GM12878 (cell line): ENCODE measurements at regions not wholly inside any gene's neighbourhood (a gene's known extent, or its start where the extent isn't known, plus 50 kb on each side); places are given as distances from the start of the nearest gene placed in this dataset.

Experiments
- ATAC-seq: fragments of 200-7000 bp; cut with Tn5 transposase; 3 replicates; pipeline ENCODE4 v1.9.1; 2020; ENCODE audit warnings: mild to moderate bottlenecking, moderate library complexity
- BruUV-seq: library from RNA; stranded (reverse); fragments of 400-500 nt; replicated peaks from 2 replicates; lab custom pipeline; 2021; lab: Mats Ljungman, UMichigan
- CTCF ChIA-PET: fragments of 300-600 bp; sonication (Branson Sonifier 250); formaldehyde crosslinking; extraction: SDS; loops from one replicate; lab custom pipeline; 2021; ENCODE audit warnings: inconsistent platforms; lab: Yijun Ruan, JAX
- POLR2A ChIA-PET: fragments of 350-600 bp; formaldehyde crosslinking; extraction: SDS; loops from one replicate; lab custom pipeline; 2021; ENCODE audit warnings: inconsistent platforms; lab: Charles Lee
- RAD21 ChIA-PET: fragments of 300-600 bp; sonication (Branson Sonifier 250); formaldehyde crosslinking; loops from one replicate; lab custom pipeline; 2023; ENCODE audit warnings: antibody characterized with exemption; ENCODE audit not compliant: unreplicated experiment; lab: Charles Lee
- SMC1A ChIA-PET: fragments of 300-600 bp; sonication (Branson Sonifier 250); formaldehyde crosslinking; loops from one replicate; lab custom pipeline; 2023; ENCODE audit not compliant: unreplicated experiment, uncharacterized antibody; lab: Charles Lee
- DNase-seq: peaks from one replicate; pipeline ENCODE4 v3.0.0-alpha.2; 2011; ENCODE audit warnings: low read depth, low spot score
- FAIRE-seq: peaks from 3 replicates; lab custom pipeline; 2011; peaks lifted over from hg19 to GRCh38; lab: Jason Lieb, UNC
- H2AFZ ChIP-seq: 2 replicates; pipeline ENCODE4 v1.6.0; 2011; ENCODE audit warnings: low read depth, low read length, control low read depth; ENCODE audit not compliant: control insufficient read depth
- H3K27ac ChIP-seq: 2 replicates; pipeline ENCODE4 v1.5.1; 2011; ENCODE audit warnings: control low read depth; ENCODE audit not compliant: control insufficient read depth, insufficient read depth
- H3K27me3 ChIP-seq, 2 experiments: replicated peaks in 1 of 2; 2 replicates each; pipeline versions ENCODE4 v1.6.0 to v1.6.1; 2011; ENCODE audit warnings: low read length in 1 of 2; ENCODE audit not compliant: control insufficient read depth in 2 of 2, insufficient read depth in 2 of 2
- H3K36me3 ChIP-seq, 2 experiments: 2 replicates each; pipeline ENCODE4 v1.5.1; 2011; ENCODE audit warnings: low read length in 1 of 2; ENCODE audit not compliant: control insufficient read depth in 2 of 2, insufficient read depth in 2 of 2
- H3K4me1 ChIP-seq: 2 replicates; pipeline ENCODE4 v1.6.1; 2011; ENCODE audit warnings: mild to moderate bottlenecking, low read length, moderate library complexity, mixed read lengths; ENCODE audit not compliant: control insufficient read depth, insufficient read depth
- H3K4me2 ChIP-seq: 2 replicates; pipeline ENCODE4 v1.6.0; 2011; ENCODE audit warnings: control low read depth; ENCODE audit not compliant: control insufficient read depth, insufficient read depth
- H3K4me3 ChIP-seq: fragments of 200-600 bp; sonication (generic); 2 replicates; pipeline ENCODE4 v1.5.1; 2016
- H3K79me2 ChIP-seq: 2 replicates; pipeline ENCODE4 v1.6.0; 2011; ENCODE audit warnings: low read length; ENCODE audit not compliant: control insufficient read depth, insufficient read depth
- H3K9ac ChIP-seq: 2 replicates; pipeline ENCODE4 v1.8.0; 2011; ENCODE audit warnings: low read length, control low read depth, mixed read lengths; ENCODE audit not compliant: control insufficient read depth, insufficient read depth
- H3K9me3 ChIP-seq: replicated peaks from 3 replicates; pipeline ENCODE4 v1.5.1; 2011; ENCODE audit warnings: mild to moderate bottlenecking, low read length; ENCODE audit not compliant: control insufficient read depth, insufficient read depth
- H4K20me1 ChIP-seq: 2 replicates; pipeline ENCODE4 v1.6.0; 2011; ENCODE audit not compliant: control insufficient read depth, insufficient read depth
- EED ChIP-seq: sonication (generic); IDR thresholded peaks from 2 replicates; pipeline ENCODE4 v1.6.1; 2016; ENCODE audit warnings: antibody characterized with exemption, low read depth
- ESRRA ChIP-seq: IDR thresholded peaks from 2 replicates; pipeline ENCODE4 v1.6.1; 2012; ENCODE audit warnings: mild to moderate bottlenecking, low read length, improper control_type of control experiment
- IKZF1 ChIP-seq: fragments of 450-650 bp; conservative IDR thresholded peaks from 2 replicates; pipeline ENCODE4 v1.6.1; 2017; ENCODE audit warnings: antibody characterized with exemption, mild to moderate bottlenecking
- JUNB ChIP-seq: IDR thresholded peaks from 2 replicates; pipeline ENCODE4 v1.6.1; 2016; ENCODE audit warnings: antibody characterized with exemption, mild to moderate bottlenecking
- POLR2AphosphoS5 ChIP-seq: IDR thresholded peaks from 2 replicates; pipeline ENCODE4 v1.6.1; 2011; ENCODE audit warnings: mild to moderate bottlenecking, low read length, inconsistent platforms
- SMAD5 ChIP-seq: IDR thresholded peaks from 2 replicates; pipeline ENCODE4 v1.6.1; 2016; ENCODE audit warnings: antibody characterized with exemption, low read depth
- WRNIP1 ChIP-seq: IDR thresholded peaks from 2 replicates; pipeline ENCODE4 v1.6.1; 2011; ENCODE audit warnings: low read depth, low read length, improper control_type of control experiment, borderline replicate concordance
- WGBS: methylation state at CpG from one replicate; pipeline ENCODE4 v1.1.6; 2016; ENCODE audit warnings: low lambda C conversion rate; ENCODE audit not compliant: insufficient replicate concordance, insufficient coverage; ENCODE audit errors: missing lambda C conversion rate; 5-methylcytosine and 5-hydroxymethylcytosine counted together
- in situ Hi-C: fragments of 300-500 bp; cut with MboI; formaldehyde crosslinking; loops from 9 replicates; pipeline ENCODE4 v1.14.3; 2018; ENCODE audit warnings: mixed read lengths
- intact Hi-C: fragments of 100-400 bp; cut with micrococcal nuclease; formaldehyde crosslinking; loops from one replicate; pipeline ENCODE4 v1.14.2; 2022; ENCODE audit not compliant: unreplicated experiment
- TF ChIP-seq, protein P1 (sequence below): fragments of 450-650 bp; IDR thresholded peaks from 2 replicates; pipeline ENCODE4 v1.6.1; 2016; ENCODE audit warnings: mild to moderate bottlenecking

DNA sequence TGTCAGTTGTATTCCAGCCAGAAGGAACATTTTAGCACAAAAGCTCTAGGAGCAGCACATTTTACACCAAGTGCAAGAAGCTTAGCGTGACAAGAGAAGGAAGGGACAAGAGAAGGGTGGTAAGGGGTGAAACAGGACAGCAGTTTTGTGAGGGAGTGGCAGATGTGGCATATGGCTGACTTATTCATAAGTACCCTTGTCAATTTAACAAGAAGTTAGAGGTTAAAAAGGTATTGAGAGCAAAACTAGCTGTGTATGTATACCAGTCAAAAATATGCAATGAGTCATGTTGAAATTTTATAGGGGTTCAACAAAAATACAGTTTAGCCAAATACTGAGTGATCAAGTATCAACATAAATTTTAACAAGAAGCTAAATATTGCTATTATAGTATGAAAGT, 561.5 kb upstream of the POT1 start (continued):
- TF ChIP-seq, protein P1, sequence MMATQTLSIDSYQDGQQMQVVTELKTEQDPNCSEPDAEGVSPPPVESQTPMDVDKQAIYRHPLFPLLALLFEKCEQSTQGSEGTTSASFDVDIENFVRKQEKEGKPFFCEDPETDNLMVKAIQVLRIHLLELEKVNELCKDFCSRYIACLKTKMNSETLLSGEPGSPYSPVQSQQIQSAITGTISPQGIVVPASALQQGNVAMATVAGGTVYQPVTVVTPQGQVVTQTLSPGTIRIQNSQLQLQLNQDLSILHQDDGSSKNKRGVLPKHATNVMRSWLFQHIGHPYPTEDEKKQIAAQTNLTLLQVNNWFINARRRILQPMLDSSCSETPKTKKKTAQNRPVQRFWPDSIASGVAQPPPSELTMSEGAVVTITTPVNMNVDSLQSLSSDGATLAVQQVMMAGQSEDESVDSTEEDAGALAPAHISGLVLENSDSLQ = no peak
- TF ChIP-seq EED (0 out of 2 replicates have a peak, but pooled peaks have one; percentile 39), WRNIP1 (no peak), ESRRA (no peak), IKZF1 (0 out of 2 replicates have a peak, but pooled peaks have one; percentile 19), SMAD5 (no peak), JUNB (peak; percentile 25; the same call in 1 of the 2 replicates)

DNA sequence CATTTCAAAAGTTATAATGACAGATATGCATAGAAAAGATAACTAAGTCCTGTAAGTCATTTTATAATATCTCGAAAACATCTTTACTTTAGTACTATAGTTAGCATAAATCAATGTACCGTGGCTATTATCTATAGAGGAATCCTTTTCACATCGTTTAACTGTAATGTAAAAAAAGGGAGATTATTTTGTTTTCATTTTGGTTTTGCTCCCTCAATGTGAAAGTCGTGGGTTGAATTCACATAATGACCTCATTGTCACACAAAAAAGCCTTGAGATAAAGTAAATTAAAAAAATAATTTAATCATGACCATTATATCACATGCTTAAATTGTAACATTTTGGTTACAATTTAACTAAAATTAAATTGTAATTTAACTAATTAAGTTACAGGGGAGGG, 560.5 kb upstream of the POT1 start:
- CTCF ChIA-PET = no interaction called here
- H3K4me2 ChIP-seq = no peak overlapping the region
- peak; percentile 57 for TF ChIP-seq JUNB
- TF ChIP-seq POLR2AphosphoS5 = no peak
- ATAC-seq (peak; percentile 20; the same call in 2 of the 3 replicates), DNase-seq (no peak), FAIRE-seq (no peak)
- no peaks in the 10 kb centered on the region for H3K36me3 ChIP-seq
- SMC1A ChIA-PET = interaction anchor here (0.5 to 1.9 kb wide), 6 partner anchors 9 to 590 kb away, joined by 3 to 7 read pairs (median 4); no protein-coding TSS in a partner anchor
- no peak overlapping the region for H2AFZ ChIP-seq
- WGBS = 16% methylated on average over 4 of the region's 4 CpGs
- no peaks in the 10 kb centered on the region for H3K9me3 ChIP-seq
- no peaks in the 10 kb centered on the region for H3K27me3 ChIP-seq
- H3K27ac ChIP-seq = no peak overlapping the region
- POLR2A ChIA-PET = interaction anchor here (1.7 kb wide), 1 partner anchor 9 kb away, joined by 5 read pairs; no protein-coding TSS in a partner anchor
- no peaks in the 10 kb centered on the region for H4K20me1 ChIP-seq
- BruUV-seq = no TSS peak
- intact Hi-C loops (no loop called here), in situ Hi-C loops (no loop called here)
- RAD21 ChIA-PET = interaction anchor here (1.6 kb wide), 1 partner anchor 14 kb away, joined by 3 read pairs; no protein-coding TSS in a partner anchor
- H3K79me2 ChIP-seq = no peaks in the 10 kb centered on the region
- no peak overlapping the region for H3K4me3 ChIP-seq
- H3K9ac ChIP-seq = no peak overlapping the region
- H3K4me1 ChIP-seq = no peaks in the 10 kb centered on the region
